HG03520 (cell line): ENCODE measurements at regions not wholly inside any gene's neighbourhood (a gene's known extent, or its start where the extent isn't known, plus 50 kb on each side); places are given as distances from the start of the nearest gene placed in this dataset.
"Not testable (repeated sequence)": the region's sequence is repeated elsewhere in the genome, so short reads cannot be mapped to it uniquely, and the experiment has no call there.

Source experiments
- ATAC-seq: cut with Tn5 transposase; IDR thresholded peaks from one replicate; pipeline ENCODE4 v1.9.1; 2021; ENCODE audit warnings: mild to moderate bottlenecking, moderate library complexity; ENCODE audit not compliant: unreplicated experiment

DNA sequence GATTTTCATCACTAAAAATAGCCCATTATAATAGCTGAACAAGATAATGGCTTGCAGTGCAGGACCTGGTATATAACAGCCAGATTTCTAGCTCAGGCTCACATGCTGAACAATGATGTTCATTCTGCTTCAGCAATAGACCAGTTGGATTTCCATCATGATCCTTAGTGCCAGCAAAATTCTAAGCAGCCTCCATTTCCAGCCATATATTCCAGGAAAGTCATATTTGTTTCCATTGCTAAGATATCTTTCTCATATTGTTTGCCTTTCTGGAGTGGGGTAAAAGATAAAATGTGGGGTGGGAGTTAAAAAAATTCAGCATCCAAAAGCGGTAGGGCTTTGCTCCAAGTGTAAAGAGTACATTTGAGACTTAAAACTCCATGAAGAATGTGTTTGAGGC is 2344.1 kb downstream of the PCDH7 start:
- ATAC-seq: no peak

DNA sequence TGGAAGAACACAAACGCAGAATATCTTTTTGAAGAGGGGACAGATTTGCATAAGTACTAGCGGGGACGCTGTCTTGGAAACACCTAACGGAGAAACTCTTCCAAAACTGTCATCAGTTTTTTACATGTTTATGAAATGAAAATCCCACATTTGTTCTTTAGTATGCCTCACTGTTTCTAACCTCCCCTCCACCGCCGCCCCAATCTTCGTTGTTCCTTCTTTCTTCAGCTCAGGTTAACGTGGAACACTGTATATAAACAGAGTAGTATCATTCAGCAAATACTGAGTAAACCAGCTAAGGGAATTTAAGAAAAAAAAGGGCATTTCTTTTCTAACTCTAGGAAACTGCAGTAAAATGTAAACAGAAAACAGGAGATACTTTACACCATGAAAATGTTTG is 2345.6 kb downstream of the PCDH7 start:
- ATAC-seq: no peak

DNA sequence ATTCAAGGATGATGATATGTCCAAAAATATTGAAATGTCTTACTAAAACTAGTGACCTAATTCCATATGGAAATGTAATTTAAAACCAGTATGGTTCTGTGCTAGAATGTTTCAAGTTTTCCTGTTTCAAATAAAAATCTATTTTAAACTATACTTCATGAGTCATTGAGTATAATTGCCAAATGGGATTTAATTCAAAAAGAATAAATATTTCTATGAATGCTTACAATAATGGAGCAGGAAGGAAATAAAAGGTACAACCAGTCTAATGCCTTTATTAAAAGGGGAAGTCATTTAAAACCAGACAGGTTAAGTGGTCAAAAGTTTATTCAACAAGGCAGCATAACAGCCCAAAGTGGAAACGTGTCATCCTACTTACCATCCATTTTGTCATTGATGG is 2347.1 kb downstream of the PCDH7 start:
- no peak for ATAC-seq

DNA sequence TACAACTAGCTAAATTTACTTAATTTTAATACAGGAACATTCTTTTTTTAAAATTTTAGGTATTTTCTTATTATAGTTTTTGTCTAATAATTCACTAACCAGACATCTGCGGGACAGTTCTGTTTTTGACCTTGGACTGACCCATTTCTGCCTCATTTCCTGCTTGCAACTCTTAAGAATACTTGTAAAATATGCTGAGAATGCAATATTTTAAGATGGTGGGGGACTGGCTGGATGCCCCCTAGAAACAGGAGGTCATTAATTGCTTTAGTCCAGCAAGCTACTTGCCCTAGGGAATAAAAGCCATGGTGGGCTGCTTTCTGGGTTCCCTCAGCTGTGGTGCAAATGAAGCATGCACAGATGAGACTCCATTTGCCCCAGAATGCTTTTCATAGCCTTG is 2348.4 kb downstream of the PCDH7 start:
- ATAC-seq: no peak

DNA sequence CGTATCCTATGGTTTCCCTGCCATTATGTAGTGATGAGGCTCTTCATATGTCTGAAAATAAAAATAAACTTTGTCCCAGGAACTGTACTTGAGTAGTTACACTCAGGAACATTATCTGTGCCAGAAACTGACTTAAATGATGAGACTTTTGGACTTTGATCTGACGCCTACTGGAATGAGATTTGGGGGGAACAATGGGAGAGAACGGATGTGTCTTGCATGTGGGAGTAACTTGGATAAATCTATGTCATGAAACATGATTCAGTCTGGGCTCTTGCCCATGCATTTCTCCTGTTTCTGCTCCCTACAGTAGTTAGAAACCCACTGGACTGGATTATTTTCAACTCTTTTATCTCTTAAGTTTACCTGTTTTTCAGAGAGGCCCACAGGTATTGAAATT is 2351.4 kb downstream of the PCDH7 start:
- no peak for ATAC-seq

DNA sequence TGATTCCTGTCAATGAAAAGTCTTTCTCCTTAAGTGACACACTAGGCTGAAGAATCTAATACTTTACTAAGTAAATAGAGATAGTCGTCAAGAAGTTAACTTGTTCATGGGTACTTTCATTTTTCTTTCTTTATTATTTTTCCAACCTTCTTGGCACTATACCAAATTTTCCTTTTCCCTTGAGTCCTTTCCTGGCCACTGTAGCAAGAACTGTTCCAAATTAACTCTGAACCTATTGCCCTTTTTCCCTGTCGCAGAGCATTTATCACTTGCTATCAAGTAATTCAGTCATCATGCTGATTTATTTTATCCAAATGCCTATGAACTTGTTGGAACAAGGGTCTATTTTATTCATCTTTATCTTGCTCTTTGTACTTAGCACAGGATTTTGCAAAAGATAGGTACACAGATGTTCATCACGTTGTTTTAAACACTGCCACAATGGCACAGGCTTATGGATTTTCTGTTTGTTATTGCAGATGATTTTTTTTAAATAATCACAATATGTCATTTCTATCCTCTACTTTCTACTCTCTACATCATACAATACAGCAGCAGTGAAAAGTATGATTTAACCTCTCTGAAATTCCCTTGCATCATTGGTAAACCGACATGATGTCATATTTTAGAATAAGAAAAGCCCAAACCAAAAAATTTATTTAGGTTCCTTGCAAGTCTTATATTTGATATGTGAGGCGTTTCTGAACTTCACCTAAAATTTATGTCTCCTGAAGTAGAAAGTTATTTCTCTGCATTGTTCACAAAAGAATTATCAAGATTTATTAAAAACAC is 2352.3 kb downstream of the PCDH7 start:
- no peak for ATAC-seq

DNA sequence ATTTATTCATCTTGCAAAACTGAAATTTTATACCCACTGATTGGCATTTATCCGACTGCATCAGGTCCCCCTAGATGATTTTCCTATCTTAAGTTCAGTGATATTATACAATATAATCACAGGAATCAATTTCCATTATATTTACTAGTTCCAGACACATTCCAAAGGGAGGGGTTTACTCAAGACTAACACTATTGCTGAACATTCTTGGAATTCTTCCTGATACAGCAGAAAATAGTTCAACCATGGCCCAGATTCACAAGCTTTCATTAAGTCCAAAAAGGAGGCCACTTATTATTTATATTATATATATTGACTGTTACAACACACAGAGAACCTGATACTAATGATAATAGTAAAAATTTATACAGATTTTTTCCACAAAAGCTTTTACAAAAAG is 2353.6 kb downstream of the PCDH7 start:
- no peak for ATAC-seq

DNA sequence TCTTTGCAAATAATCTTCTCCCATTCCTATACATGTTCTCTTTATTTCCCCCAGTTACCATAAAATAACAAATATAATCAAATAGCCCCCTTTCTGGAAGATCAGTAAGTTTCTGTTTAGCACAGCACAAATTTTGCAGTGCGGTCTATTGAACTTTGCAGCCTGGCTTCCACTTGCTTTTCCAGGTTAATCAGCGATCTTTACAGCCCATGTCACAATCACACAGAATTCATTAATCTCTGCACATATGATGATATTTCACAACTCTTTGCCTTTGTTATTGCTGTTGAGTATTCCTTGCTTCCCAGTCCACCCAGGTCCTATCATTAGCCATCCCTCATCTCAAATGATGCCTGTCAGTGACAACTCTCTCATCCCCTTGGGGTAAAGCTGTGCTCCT is 2358.0 kb downstream of the PCDH7 start:
- ATAC-seq: no peak

DNA sequence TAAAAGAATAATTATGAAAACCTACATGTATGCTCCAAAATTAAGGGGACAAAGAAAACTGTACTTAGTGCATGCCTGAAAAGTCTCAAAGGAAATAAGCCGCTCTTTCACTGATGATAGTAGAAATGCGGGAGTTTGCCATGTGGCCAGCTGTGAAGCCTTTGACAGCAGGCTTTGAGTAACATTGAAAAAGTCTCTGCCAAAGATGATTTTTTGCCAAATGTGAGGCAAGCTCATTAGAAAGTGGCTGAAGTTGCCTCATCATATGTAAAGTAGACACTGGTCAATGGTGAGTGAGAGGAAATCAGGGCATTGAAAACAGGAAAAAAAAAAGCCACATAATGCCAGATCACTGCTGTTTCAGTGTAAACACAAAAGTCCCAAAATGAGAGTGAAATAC is 2360.1 kb downstream of the PCDH7 start:
- ATAC-seq: no peak

DNA sequence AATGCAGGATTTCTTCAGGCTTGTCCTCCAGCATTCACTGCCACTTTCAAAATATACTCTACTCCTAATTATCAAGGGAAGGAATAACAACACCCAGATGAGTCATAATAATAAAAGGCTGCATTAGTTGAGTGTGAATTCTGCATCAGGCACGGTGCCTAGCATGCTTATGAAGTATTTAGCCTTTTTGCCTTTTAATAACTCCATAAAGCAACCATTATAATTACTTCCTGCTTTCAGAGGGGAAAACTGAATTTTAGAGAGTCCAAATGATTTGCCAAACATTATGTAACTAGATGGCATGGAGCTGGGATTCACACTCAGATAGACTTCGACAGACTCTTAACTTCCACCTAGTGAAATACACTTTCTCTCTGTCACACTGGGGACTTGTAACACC is 2365.5 kb downstream of the PCDH7 start:
- ATAC-seq: no peak

DNA sequence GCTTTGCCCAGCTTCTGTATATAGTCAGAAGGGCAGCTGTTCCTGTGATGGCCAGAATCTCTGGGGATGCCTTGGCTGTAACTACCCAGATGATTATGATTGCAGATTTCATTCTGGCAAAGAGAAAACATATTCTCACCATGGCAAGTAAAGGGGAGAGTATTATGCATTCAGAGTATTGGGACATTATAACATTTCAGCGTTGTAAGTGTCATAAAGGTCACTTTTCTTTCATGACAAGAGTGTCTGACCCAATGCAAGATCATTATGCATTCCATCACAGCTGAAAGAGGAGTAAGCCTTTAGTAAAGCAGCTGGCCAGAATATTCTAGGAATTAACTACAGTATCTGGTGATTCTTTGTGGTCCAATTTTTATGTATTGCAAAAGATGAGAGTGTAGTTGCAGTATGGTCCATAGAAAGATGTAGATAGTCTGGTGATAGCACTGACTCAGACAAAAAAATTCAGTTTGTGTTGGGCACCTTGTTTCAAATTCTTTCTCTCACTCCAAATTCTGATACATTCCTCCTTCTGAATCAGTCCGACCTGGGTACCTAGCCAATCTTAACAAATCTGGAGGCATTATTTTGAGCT is 2366.3 kb downstream of the PCDH7 start:
- no peak for ATAC-seq

DNA sequence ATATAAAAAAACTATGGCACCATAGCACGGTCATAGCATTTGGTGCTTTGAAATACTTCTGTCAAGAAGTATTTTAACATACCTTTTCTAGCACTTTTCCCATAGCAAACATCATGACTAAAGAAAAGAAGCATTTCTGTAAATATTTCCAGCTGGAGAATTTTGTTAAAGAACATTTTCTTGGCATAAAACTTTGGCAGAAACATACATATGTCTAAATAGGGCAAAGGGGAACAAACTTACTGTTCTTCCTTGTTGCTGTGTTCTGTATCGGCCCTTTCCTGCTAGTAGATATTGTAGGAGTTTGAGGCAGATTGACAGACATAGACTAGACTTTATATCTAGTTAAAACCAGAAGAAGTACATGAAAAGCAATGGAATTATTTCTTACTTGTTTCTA is 2368.5 kb downstream of the PCDH7 start:
- no peak for ATAC-seq

DNA sequence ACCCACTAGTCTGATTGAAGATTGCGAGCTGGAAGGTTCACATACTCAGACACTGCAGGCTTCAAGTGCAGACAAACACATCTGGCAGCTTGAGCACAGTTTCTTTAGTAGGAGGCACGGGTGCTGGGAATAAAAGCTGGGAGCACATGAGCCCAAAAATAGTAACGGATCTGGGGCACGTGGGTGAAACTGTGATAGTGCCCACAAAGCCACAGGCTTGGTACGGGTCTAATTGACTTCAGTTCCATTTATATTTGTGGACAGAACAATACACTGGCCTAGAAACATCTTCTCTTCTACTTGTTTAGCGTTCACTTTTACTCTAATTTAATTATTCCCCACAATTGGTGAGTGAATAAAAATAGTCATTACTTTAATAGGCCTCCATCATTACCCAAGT is 2370.7 kb downstream of the PCDH7 start:
- no peak for ATAC-seq

DNA sequence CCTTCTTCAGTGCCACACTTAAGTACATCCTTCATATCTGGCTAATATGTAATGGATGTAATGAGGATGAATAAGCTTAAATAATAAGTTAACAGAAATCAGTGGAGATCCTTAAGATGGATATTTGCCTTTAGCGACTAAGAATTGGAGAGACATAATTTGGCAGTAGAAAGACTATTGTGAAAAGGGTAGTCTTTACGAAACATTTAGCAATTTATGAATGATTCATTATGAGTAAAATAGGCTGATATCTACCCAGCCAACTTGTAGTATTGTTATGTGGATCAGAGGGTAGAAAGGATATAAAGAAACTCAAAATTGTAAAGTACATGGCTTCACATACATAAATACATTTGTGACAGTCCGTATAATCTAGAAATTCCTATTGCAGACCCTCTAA is 2371.8 kb downstream of the PCDH7 start:
- ATAC-seq: no peak

DNA sequence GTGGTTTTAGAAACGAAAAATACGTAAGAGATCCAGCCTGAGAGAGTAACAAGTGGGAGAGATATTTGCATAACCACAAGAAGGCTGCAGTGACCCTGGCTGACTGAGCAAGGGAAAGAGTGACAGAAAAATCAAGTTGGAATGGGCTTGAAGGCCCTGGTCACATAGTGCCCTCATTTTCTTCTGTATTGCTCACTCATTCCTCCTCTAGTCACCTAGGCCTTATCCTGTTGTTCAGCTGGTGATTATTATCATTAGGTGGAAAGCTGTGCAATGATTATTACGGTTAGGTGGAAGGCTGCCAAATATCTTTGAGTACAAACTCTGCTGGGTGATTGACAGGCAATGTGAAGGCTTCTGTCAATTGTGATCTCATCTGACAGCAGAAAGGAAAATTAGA is 2384.1 kb downstream of the PCDH7 start:
- ATAC-seq: no peak

DNA sequence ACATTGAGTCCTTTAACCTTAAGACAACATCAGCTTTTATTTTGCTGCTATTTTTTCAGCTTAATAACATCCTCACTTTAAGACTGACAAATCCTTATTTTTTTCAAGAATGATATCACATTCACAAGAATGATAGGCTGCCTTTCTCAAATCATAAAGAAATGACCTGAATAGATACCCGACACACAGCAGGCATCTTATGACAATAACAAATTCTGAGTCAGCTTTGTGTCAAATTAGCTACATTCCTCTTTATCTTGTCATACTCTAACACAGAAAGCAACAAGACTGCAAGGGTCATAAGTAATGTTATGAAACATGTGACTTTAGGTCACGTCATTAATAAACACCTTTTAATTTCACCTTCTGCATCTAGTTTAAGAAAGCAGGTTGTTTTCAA is 2387.6 kb downstream of the PCDH7 start:
- ATAC-seq: no peak

DNA sequence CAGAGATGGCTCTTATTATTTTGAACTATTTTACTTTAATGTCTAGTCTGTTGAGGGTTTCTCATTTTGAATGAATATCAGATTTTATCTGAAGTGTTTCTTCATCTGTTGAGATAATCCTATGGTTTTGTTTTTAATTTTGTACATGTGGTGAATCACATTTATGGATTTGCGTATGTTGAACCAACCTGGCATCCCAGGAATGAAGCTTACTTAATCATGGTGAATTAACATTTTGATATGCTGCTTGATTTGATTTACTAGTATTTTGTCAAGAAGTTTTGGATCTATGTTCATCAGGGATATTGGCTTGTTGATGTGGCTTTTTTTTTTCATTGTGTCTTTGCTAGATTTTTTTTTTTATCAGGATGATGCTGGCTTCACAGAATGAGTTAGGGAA is 2390.9 kb downstream of the PCDH7 start:
- ATAC-seq: no peak

DNA sequence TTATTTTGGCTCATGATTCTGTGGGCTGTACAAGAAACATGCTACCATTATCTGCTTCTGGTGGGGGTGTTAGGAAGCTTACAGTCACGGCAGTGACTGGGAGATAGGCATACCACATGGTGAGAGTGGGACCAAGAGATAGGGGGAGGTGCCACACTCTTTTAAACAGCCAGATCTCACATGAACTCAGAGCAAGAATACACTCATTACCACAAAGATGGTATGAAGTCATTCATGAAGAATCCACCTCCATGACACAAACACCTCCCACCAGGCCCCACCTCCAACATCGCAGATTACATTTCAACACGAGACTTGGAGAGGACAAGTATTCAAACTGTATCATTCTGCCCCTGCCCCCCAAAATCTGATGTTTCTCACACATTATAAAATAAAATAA is 2396.7 kb downstream of the PCDH7 start:
- ATAC-seq: no peak

DNA sequence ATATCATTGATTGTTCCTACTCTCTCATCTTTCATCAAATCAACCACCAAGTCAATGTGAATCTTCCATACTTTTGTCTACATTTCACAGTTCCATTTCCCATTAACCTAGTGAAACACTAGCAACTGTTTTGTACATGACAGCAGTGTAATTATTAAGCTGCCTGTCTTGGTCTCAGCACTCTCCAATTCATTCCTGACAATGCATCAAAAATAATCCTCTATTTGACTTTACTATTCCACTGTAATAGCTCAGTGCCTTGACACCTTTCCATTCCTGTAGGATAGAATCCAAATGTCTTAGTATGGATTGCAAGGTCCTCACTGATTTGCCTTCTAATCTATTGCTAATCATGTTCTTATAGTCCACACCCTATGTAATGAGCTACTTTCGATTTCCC is 2405.8 kb downstream of the PCDH7 start:
- no peak for ATAC-seq

DNA sequence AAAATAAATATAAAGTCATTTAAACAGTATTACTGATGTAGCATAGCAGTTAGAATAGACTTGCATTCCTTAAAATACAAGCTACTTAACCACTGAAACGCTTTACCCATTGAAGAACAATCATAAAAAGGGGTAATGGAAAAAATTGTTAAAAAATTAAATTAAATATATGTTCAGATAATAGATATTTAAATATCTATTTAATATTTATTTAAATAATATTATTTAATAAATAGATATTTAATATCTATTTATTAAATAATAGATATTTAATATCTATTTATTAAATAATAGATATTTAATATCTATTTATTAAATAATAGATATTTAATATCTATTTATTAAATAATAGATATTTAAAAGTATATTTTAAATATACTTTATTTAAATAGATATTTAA is 2410.5 kb downstream of the PCDH7 start:
- ATAC-seq: not testable (repeated sequence)

DNA sequence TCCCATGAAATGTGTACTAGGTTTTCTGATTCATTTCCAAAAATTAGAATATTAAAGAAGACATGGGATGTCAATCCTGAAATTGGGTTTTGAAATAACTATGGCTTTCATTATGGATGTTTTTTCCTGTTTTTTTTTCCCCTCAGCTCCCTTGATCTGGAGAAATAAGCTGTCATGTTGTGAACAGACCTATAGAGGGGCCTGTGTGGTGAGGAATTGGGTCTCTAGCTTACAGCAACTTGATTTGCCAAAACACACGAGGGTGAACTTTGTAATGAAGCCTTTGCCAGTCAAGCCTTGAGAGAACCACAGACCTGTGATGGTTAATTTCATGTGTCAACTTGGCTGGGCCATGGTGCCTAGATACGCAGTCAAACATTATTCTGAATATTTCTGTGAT is 2413.6 kb downstream of the PCDH7 start:
- no peak for ATAC-seq

DNA sequence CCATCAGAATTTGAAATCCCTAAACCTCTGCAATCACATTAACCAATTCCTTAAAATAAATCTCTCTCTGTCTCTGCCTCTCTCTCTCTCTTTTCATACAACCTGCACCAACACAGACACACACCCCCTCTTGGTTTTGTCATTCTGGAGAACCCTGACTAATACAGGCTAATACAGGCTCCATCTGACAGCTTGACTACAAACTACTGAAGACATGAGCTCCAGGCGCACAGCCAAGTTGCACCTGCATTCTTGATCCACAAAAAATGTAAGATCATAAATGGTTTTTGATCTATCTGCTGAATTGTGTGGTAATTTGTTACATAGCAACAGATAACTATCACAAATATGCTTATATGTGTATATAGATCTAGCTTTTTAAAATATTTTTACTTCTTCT is 2414.2 kb downstream of the PCDH7 start:
- ATAC-seq: no peak
